Ascending aorta (tissue), 2 donors: ENCODE measurements at regions not wholly inside any gene's neighbourhood (a gene's known extent, or its start where the extent isn't known, plus 50 kb on each side); places are given as distances from the start of the nearest gene placed in this dataset.

Experiments
- DNase-seq, 2 donors: peaks; one replicate each; pipeline ENCODE4 v3.0.0-alpha.2; 2019; ENCODE audit warnings: low spot score in 2 of 2
- H3K27ac ChIP-seq, 2 donors: fragments of 200-600 bp; sonication (generic); one replicate each; pipeline ENCODE4 v1.5.1; 2016 to 2017; ENCODE audit warnings: mild to moderate bottlenecking in 1 of 2
- H3K27me3 ChIP-seq: fragments of 200-600 bp; sonication (generic); one replicate; pipeline ENCODE4 v1.5.1; 2017
- H3K36me3 ChIP-seq, 2 donors: fragments of 200-600 bp; sonication (generic); one replicate each; pipeline ENCODE4 v1.5.1; 2016
- H3K4me1 ChIP-seq, 2 donors: fragments of 200-600 bp; sonication (generic); one replicate each; pipeline ENCODE4 v1.5.1; 2016 to 2017; ENCODE audit warnings: mild to moderate bottlenecking in 1 of 2
- H3K4me3 ChIP-seq, 2 donors: fragments of 200-600 bp; sonication (generic); one replicate each; pipeline ENCODE4 v1.5.1; 2016 to 2017; ENCODE audit warnings: mild to moderate bottlenecking in 1 of 2
- H3K9me3 ChIP-seq, 2 donors: fragments of 200-600 bp; sonication (generic); one replicate each; pipeline ENCODE4 v1.5.1; 2016
- intact Hi-C: fragments of 100-400 bp; cut with DNase I; formaldehyde crosslinking; loops from one replicate; pipeline ENCODE4 v1.15.1; 2023
- TF ChIP-seq, protein P1 (sequence below), 3 experiments: fragments of 200-600 bp in 2 of 3; fragments of 450-650 bp in 1 of 3; sonication (generic) in 2 of 3; IDR thresholded peaks; one replicate each; pipeline ENCODE4 v1.5.1; 2016 to 2019; ENCODE audit warnings: antibody characterized with exemption in 3 of 3, mild to moderate bottlenecking in 1 of 3, moderate library complexity in 1 of 3

DNA sequence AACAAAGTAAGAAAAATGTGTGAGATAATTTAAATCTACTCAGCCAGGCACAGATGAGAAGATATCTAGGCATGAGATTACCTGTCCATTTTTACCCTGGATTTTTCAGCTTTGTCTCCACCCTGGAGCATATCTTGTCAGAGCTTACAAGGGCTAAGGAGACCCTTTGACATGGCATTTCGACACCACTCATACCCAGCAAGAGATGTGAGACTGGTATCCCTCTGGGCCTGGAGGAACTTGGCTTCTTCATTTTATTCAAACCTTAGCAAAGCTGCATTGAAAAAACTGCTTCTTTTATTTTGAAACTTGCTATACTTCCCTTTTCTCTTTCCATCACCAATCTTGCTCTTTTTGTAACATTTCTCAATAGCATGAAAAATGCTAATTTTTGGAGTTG, 194.9 kb upstream of the HNMT start:
- Histone ChIP-seq H3K27ac (no peak overlapping the region), H3K9me3 (no peaks in the 10 kb centered on the region), H3K36me3 (no peaks in the 10 kb centered on the region), H3K27me3 (no peaks in the 10 kb centered on the region), H3K4me1 (no peaks in the 10 kb centered on the region), H3K4me3 (no peak overlapping the region)
- TF ChIP-seq, protein P1, sequence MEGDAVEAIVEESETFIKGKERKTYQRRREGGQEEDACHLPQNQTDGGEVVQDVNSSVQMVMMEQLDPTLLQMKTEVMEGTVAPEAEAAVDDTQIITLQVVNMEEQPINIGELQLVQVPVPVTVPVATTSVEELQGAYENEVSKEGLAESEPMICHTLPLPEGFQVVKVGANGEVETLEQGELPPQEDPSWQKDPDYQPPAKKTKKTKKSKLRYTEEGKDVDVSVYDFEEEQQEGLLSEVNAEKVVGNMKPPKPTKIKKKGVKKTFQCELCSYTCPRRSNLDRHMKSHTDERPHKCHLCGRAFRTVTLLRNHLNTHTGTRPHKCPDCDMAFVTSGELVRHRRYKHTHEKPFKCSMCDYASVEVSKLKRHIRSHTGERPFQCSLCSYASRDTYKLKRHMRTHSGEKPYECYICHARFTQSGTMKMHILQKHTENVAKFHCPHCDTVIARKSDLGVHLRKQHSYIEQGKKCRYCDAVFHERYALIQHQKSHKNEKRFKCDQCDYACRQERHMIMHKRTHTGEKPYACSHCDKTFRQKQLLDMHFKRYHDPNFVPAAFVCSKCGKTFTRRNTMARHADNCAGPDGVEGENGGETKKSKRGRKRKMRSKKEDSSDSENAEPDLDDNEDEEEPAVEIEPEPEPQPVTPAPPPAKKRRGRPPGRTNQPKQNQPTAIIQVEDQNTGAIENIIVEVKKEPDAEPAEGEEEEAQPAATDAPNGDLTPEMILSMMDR (IDR thresholded peaks at IDR 0.05) = no peak
- DNase-seq = no peak
- intact Hi-C loops = no loop called here

GRCh38 chr2:137770166-137770565, 194.1 kb upstream of the HNMT start:
- H3K27ac ChIP-seq = no peak overlapping the region

GRCh38 chr2:137771064-137771463, 193.2 kb upstream of the HNMT start:
- Histone ChIP-seq H3K4me3 (no peak overlapping the region), H3K9me3 (no peaks in the 10 kb centered on the region), H3K36me3 (no peaks in the 10 kb centered on the region), H3K27me3 (no peaks in the 10 kb centered on the region), H3K4me1 (no peaks in the 10 kb centered on the region), H3K27ac (no peak overlapping the region)
- TF ChIP-seq, protein P1 (IDR thresholded peaks at IDR 0.05) = no peak
- DNase-seq = no peak
- intact Hi-C loops = no loop called here

More at GRCh38 chr2:137770166-137770565, 194.1 kb upstream of the HNMT start:
- Histone ChIP-seq H3K9me3 (no peaks in the 10 kb centered on the region), H3K36me3 (no peaks in the 10 kb centered on the region), H3K4me1 (no peaks in the 10 kb centered on the region), H3K27me3 (no peaks in the 10 kb centered on the region), H3K4me3 (no peak overlapping the region)
- TF ChIP-seq, protein P1 (IDR thresholded peaks at IDR 0.05) = no peak
- no peak for DNase-seq
- intact Hi-C loops = no loop called here

DNA sequence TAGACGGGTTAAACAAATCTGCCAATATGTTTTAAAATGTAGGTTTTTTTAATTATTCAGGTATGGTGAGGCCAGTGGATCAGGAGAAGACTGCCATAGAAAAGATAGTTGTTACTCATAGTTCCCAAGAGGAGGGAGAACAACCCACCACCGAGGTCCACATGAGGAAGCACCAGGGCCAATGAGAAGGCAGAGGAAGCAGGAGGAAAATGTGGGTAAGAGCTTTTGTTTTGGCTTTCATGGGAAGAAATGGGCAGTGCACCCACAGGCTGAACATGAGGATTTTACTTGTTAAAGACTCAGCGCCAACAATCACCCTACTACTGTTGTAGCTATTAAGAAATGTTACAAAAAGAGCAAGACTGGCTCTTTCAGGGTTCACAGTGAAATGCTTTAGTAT, 191.8 kb upstream of the HNMT start:
- Histone ChIP-seq H3K27me3 (no peaks in the 10 kb centered on the region), H3K9me3 (no peaks in the 10 kb centered on the region), H3K36me3 (no peaks in the 10 kb centered on the region), H3K4me1 (no peaks in the 10 kb centered on the region), H3K27ac (no peak overlapping the region), H3K4me3 (no peak overlapping the region)
- intact Hi-C loops = no loop called here
- TF ChIP-seq, protein P1 (IDR thresholded peaks at IDR 0.05) = no peak
- DNase-seq = no peak

GRCh38 chr2:137775529-137775928, 188.7 kb upstream of the HNMT start:
- H3K27ac ChIP-seq = no peak overlapping the region
- no peaks in the 10 kb centered on the region for H3K36me3 ChIP-seq
- H3K4me1 ChIP-seq = no peaks in the 10 kb centered on the region
- intact Hi-C loops = no loop called here
- no peak for DNase-seq
- no peak overlapping the region for H3K4me3 ChIP-seq
- no peaks in the 10 kb centered on the region for H3K27me3 ChIP-seq
- TF ChIP-seq, protein P1 (IDR thresholded peaks at IDR 0.05) = no peak
- no peaks in the 10 kb centered on the region for H3K9me3 ChIP-seq

DNA sequence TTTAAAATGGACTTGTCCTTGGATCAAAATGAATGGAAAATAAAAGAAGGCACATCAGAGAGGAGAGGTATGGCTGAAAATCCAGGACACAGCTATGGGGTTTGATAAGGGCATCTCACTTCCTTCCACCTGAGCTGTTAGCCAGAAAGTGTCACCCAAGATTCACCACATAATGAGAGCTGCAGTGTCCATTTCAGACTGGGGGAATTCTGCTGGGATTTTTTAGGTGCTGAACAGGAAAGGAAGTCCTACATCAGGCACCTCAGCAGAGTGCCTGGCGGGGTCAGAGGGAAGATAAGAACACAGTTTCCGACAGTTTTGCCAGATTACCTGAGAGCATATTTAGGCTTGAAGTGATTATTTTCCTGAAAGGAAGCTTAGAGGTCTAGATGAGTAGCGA, 187.6 kb upstream of the HNMT start:
- H3K36me3 ChIP-seq = no peaks in the 10 kb centered on the region
- no peaks in the 10 kb centered on the region for H3K27me3 ChIP-seq
- no peak overlapping the region for H3K4me3 ChIP-seq
- intact Hi-C loops = no loop called here
- no peak overlapping the region for H3K27ac ChIP-seq
- TF ChIP-seq, protein P1 (IDR thresholded peaks at IDR 0.05) = no peak
- no peaks in the 10 kb centered on the region for H3K9me3 ChIP-seq
- no peak for DNase-seq
- H3K4me1 ChIP-seq = no peaks in the 10 kb centered on the region
